Activated CD8-positive, alpha-beta memory T cell treated with anti-CD3 and anti-CD28 coated beads for 48 hours (primary cell): ENCODE measurements at regions not wholly inside any gene's neighbourhood (a gene's known extent, or its start where the extent isn't known, plus 50 kb on each side); places are given as distances from the start of the nearest gene placed in this dataset.

Experiments
- DNase-seq, 3 experiments: peaks; one replicate each; pipeline ENCODE4 v3.0.0-alpha.2; 2020; ENCODE audit warnings: low read depth in 2 of 3, low spot score in 2 of 3

- DNase-seq, result no peak
These were observed 79.0 kb upstream of the ODAD2 start for GRCh38 chr10:28077889-28078288.

GRCh38 chr10:28075424-28075823 lies 76.5 kb upstream of the ODAD2 start:
- no peak for DNase-seq

GRCh38 chr10:28072573-28072972 lies 73.7 kb upstream of the ODAD2 start:
- DNase-seq, result no peak

DNA sequence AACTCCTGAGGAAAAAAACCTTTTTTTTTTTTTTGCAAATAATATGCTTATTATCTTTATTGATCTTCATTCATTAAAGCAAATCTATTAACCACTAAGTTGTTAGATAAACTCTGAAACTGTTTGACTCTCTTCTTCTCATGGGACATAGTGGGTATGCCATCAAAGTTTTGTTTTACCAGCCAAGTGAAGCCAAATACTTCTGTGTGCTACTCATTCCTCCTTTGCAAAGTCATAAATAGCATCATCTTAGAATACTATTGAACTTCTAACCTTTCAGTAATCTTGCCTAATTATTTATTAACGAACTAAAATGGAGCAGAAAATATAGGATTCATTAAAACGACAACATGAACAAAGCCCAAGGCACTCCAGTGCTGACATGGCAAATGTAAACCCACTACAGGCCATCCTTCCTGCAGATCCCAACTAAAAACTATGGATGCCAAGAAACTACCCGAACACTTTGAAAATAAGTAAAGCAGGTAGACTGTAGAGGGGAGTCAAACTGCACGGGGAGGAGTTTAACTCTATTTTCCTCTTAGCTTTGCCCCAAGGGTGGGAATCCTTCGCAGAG lies 61.2 kb upstream of the ODAD2 start:
- no peak for DNase-seq

DNA sequence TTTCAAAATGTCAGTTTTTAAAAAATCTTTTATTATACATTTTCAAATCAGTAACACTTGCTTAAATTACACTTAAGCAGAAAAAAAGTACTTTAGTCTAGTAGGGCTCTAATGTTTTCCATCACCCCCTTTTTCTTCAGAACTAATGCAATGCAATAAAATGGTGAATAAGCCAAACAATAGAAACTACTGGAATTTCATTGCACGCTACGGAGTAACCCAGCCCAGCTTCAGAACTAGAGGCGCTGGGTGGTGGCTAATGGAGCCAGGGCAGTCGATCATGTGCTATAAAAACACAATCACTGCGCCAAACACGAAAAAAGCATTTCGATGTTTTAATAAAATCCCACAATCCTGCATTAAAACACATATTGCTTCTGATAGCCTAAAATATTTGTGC lies 59.9 kb upstream of the ODAD2 start:
- no peak for DNase-seq

GRCh38 chr10:28054228-28054860 lies 55.5 kb upstream of the ODAD2 start:
- no peak for DNase-seq

- DNase-seq, result no peak
These were observed 50.4 kb upstream of the ODAD2 start for GRCh38 chr10:28049286-28049685.
